ENCODE measurements at regions not wholly inside any gene's neighbourhood (a gene's known extent, or its start where the extent isn't known, plus 50 kb on each side); places are given as distances from the start of the nearest gene placed in this dataset.
"Not testable (repeated sequence)": the region's sequence is repeated elsewhere in the genome, so short reads cannot be mapped to it uniquely, and the experiment has no call there.

GRCh38 chr2:239882781-239883180, 142.4 kb downstream of the NDUFA10 start:
- DNase-seq: no peak

GRCh38 chr2:239882331-239882732, 142.8 kb downstream of the NDUFA10 start:
- no peak for DNase-seq

- DNase-seq: peak; percentile 50
Measured at GRCh38 chr2:239881561-239882320, 143.4 kb downstream of the NDUFA10 start.

GRCh38 chr2:239881031-239881471, 144.1 kb downstream of the NDUFA10 start:
- no peak for DNase-seq

- no peak for DNase-seq
Measured at GRCh38 chr2:239880396-239880795, 144.7 kb downstream of the NDUFA10 start.

- no peak for DNase-seq
Measured at GRCh38 chr2:239879423-239880084, 145.6 kb downstream of the NDUFA10 start.

- no peak for DNase-seq
Measured at GRCh38 chr2:239878686-239879085, 146.5 kb downstream of the NDUFA10 start.

- no peak for DNase-seq
Measured at GRCh38 chr2:239876948-239877289, 148.2 kb downstream of the NDUFA10 start.

GRCh38 chr2:239876271-239876947, 148.7 kb downstream of the NDUFA10 start:
- DNase-seq: no peak

GRCh38 chr2:239874636-239875356, 150.3 kb downstream of the NDUFA10 start:
- no peak for DNase-seq

GRCh38 chr2:239873656-239874635, 151.2 kb downstream of the NDUFA10 start:
- DNase-seq: no peak

- DNase-seq: no peak
Measured at GRCh38 chr2:239871481-239872435, 153.4 kb downstream of the NDUFA10 start.

GRCh38 chr2:239870863-239871262, 154.3 kb downstream of the NDUFA10 start:
- no peak for DNase-seq

GRCh38 chr2:239870276-239870675, 154.9 kb downstream of the NDUFA10 start:
- DNase-seq: no peak

- DNase-seq: no peak
Measured at GRCh38 chr2:239869272-239870155, 155.6 kb downstream of the NDUFA10 start.

GRCh38 chr2:239868556-239869181, 156.5 kb downstream of the NDUFA10 start:
- no peak for DNase-seq

- no peak for DNase-seq
Measured at GRCh38 chr2:239866778-239867177, 158.4 kb downstream of the NDUFA10 start.

- DNase-seq: no peak
Measured at GRCh38 chr2:239866350-239866749, 158.8 kb downstream of the NDUFA10 start.

- not testable (repeated sequence) for DNase-seq
Measured at GRCh38 chr2:239865856-239866255, 159.3 kb downstream of the NDUFA10 start.
